NCI-H2196 treated with DMSO at 0.1 percent for 48 hours (cell line): ENCODE measurements at regions not wholly inside any gene's neighbourhood (a gene's known extent, or its start where the extent isn't known, plus 50 kb on each side); places are given as distances from the start of the nearest gene placed in this dataset.

Experiments
- DNase-seq: peaks from one replicate; lab custom pipeline; 2025; ENCODE audit not compliant: unreplicated experiment; lab: John Stamatoyannopoulos, UW

DNA sequence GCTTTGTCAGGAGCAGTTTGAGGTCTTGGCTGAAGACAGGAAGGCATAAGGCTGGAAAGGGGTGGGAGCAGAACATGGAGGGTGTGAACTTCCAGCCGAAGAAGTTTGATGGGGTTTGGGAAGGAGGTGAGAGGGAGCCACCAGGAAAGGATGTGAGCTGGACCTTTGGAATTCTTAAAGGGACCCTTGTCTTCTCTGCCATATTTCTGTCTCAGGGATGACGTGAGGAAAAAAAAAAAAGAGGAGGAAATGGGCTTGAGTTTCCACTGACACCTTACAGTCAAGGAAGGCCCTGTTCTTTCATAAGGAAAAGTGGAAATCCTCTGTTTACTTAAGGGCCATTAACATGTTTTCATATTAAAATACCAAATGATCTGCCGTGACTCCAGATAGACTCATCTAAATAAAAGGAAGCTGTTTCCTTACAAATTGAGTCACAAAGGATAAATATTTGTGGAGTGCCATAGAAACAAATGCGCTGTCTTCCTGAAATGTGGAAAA lies 132.1 kb downstream of the PALM2AKAP2 start:
- DNase-seq: no peak

DNA sequence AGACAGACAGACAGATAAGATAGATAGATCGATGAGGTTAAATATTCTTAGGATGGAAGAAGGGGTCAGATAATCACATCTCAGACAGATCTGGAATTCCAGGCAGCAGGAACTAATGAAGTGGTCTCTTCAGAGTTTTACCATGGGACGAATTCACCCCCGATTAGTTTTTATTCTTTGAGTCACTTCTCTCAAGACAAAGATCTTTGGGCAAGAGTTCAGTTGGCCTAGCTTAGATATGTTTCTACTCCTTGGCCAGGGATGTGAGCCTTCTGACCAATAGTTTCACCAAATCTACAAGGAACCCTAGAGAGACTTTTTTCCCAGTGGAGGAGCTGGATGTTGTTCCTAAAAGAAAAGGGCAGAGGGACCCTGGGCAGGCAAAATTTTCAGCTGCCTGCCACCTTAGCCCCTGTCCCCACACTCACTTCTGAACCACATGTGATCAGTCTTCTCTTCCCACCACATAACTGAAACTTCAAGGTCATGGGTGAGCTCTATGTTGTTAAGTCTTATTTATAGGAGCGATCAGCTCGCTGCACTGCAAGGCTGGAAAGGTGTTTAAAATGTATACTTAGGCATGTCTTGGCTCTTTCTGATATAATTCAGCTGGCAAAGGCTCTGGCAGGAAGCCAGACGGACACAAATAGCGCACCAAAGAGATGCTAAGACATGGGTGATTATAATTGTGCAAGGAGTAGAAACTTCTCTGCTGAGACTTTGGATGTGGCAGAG lies 132.9 kb downstream of the PALM2AKAP2 start:
- no peak for DNase-seq

DNA sequence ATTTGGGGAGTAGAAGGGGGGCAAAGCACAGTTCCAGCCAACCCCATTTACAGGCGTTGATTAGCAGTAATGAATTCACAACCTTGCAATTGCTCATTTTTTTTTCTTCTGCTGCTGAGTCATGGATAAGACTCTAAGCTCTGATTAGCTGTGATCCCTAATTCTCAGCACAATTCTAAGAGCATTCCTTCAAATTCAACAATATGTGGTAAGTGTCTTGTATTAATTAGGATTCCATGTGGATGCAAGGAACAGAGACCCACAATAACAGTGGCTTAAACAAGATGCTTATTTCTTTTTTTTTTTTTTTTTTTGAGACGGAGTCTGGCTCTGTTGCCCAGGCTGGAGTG lies 133.4 kb downstream of the PALM2AKAP2 start:
- DNase-seq: no peak

DNA sequence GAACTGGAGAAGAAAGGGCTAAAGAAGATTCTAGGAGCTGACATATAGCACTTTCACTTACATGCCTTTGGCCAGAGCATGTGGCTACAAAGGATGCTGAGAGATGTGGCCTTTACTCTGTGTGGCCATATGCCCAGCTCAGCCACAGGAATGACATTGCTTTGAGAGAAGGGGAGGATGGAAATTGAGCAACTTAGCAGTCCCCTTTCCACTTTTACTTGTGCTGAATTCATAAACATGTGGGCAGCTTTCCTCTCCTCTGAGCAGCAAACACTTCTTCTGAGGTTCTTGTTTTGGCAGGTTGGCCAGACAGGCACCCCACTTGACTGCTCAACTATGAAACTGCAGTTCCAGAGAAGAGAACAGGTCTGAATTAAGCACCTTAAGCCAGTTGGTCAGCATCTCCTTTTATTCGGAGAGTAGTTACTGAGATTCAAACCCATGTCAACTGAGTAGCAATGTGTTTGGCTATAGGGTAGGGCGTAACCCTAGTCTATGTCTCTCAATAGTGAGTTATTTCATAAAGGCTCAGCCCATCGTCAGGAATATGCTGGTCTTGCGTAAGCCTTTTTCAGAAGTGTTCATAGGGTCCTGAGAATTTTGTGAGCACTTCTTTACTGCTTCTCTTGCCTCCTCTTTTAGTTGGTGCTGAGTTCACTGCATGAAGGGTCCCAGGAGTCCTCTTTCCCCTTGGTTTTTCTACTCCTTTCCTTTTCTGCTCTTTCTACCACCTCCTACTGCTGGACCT lies 134.5 kb downstream of the PALM2AKAP2 start:
- no peak for DNase-seq

GRCh38 chr9:109916316-109916715 lies 136.3 kb downstream of the PALM2AKAP2 start:
- DNase-seq: no peak

DNA sequence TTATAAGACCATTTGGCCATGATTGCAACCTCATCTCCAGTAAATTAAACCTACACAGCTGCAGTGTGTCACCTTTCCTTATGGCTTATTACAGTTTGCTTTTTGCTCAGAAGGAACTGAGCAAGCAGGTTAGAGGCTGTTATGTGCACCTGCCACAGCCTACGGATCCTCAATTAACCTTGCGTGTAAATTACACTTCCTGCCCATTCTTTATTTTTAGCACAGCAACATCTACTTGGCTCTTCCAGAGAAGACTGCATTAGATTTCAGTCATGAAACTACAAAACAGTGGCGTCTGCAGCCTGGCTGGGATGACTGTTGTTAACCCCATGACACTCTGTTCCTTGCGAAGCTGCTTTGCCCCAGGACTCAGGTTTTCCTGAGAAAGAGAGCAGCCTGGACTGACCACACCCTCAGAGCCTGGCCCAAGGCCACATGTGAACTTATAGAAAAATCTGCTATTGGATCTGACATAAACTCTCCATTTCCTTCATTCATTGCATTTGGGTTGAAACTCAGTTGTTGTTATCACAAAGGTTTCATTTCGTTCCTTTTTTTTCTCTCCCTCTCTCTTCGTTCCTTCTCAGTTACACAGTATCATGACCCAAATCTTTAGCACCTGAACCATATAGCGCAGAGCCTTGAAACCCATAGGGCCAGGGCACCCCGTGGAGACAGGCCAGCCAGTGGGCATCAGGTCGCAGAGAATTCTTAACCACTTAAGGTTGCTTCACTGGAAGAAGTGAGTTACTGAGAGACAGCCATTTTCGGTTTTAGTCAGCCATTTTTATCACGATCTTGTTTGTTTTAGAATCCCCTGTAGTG lies 138.6 kb downstream of the PALM2AKAP2 start:
- DNase-seq: peak; percentile 77

DNA sequence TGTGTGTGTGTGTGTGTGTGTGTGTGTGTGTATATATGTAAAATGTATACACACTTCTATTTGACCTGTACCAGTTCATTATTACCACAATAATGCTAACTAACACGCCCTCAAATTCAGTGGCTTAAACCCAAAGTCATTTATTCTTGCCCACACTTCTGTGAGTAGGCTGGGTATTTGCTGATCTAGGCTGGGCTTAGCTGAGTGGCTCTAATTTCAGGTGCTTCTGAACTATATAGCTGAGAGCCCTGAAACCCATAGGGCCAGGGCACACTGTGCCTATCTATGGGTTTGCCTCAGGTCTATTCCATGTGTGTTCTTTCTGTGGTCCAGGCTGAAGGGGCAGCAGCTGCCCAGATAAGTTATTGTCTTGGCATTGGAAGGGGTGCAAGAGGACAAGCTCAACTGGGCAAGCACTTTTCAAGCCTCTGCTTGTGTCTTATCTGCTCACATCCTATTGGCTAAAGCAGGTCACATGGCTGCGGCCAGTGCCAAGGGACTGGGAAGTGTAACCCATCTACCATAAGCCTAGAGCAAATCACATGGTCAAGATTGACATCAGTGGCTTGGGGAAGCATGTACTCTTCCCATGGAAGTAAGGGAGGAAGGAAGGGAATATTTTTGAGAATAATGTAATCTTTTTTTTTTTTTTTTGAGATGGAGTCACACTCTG lies 139.9 kb downstream of the PALM2AKAP2 start:
- DNase-seq: no peak

- DNase-seq: peak; percentile 52
Observed at GRCh38 chr9:109922617-109923470, 142.8 kb downstream of the PALM2AKAP2 start.

- DNase-seq: peak; percentile 94
Observed at GRCh38 chr9:109923471-109923760, 143.4 kb downstream of the PALM2AKAP2 start.

DNA sequence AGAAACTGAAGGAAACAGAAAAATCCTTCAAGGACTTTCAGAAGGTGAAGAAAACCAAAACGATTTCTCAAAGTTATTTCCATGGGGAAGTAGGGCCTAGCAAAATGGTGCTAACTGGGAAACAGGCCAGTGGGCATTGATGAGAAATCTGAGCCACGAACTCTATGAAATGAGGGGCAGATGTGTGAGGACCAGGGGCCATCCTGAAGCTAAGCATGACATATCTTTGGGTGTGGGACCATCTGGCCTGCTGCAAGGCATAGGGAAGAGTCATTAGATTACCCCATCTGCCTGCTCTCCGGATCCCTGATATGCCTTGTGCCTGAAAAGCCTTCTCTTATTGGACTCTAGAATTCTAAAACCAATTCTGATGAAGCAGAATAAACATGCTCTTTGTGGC lies 143.8 kb downstream of the PALM2AKAP2 start:
- DNase-seq: no peak

- DNase-seq: no peak
Observed at GRCh38 chr9:109925799-109926198, 145.8 kb downstream of the PALM2AKAP2 start.

DNA sequence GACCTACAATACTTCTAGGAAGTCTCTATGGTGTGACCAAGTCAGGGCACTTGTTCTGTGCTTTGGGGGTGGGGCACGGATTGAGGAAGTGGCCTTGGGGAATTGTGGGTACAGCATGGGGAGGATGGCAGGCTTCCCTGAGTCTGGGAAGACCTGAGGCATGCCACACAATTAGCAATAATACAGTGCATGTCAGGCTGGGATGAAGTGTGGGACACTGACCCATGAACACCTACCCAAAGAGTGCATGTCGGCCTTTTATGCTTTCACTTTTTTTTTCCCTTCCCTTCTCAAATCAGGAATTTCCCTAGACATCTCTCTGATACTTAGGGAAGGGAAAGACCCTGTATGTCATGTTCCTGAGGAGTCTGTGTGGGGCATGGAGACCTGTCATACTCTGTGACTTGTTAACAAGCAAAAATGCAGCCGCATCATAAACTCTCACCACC lies 146.4 kb downstream of the PALM2AKAP2 start:
- no peak for DNase-seq

DNA sequence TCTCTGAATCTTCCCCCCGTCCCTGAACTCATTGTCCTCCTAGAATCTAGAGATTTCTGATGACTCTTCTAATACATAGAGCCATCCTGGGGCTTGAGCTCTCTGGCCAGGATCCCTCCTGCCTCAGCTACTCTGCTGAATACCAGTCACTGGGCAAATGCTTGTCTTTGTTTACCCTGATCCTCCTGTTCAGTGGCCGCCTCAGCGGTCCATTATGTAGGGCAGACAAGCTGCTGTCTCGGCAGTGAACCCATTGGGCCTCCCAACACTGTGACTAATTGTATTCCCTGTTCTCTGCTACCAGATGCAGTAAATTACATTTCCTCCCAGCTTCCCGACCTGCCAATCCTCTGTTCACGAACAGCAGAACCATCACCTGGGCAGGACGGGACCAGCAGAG lies 151.6 kb downstream of the PALM2AKAP2 start:
- no peak for DNase-seq

DNA sequence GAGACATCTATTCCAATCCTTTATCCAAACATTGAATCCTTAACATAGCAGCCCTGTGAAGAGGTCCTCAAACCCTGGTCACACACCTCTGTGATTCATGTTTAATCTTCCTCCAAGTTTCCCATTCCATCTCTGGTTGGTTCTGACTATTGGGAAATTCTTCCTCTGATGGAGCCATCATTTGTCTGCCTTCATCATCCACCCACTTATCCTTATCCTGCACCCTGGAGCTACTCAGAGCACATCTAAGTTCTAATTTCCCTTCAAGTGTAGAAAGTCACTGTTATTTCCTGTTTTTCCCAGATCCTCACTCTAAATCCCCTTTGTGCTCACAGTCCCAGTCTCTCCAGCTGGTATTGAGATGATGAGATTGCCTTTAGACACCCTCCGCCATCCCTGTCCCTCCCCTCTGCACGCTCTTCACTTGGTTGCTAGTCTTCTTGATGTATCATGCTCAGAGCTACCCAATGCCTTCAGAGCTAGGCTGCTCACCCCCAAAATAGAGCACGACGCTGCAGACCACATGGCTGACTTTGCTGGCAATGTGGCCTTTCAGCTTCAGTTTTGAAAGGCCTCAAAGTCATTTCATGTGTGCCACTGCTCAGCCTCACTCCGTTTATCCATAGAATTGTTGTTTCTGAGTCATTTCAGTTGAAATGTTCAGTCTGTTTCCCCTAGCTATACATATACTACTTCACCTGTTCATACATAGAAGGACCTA lies 154.3 kb downstream of the PALM2AKAP2 start:
- DNase-seq: no peak

GRCh38 chr9:109934857-109935215 lies 154.8 kb downstream of the PALM2AKAP2 start:
- DNase-seq: no peak

GRCh38 chr9:109935406-109936087 lies 155.5 kb downstream of the PALM2AKAP2 start:
- no peak for DNase-seq

- no peak for DNase-seq
Observed at GRCh38 chr9:109937861-109938453, 158.0 kb downstream of the PALM2AKAP2 start.

GRCh38 chr9:109939698-109940342 lies 159.8 kb downstream of the PALM2AKAP2 start:
- no peak for DNase-seq
